Transverse colon (tissue), 3 donors: ENCODE measurements at regions not wholly inside any gene's neighbourhood (a gene's known extent, or its start where the extent isn't known, plus 50 kb on each side); places are given as distances from the start of the nearest gene placed in this dataset.

Source experiments
- POLR2A ChIP-seq: fragments of 450-650 bp; IDR thresholded peaks from one replicate; pipeline ENCODE4 v1.6.1; 2016; ENCODE audit warnings: antibody characterized with exemption, mild to moderate bottlenecking, moderate library complexity
- TF ChIP-seq, protein P1 (sequence below), 5 experiments: fragments of 200-600 bp in 3 of 5; fragments of 450-650 bp in 2 of 5; sonication (generic) in 3 of 5; IDR thresholded peaks; 1 replicate in 2 of 5; 2 replicates in 3 of 5; pipeline ENCODE4 v1.5.1; 2016 to 2017; ENCODE audit warnings: antibody characterized with exemption in 5 of 5, inconsistent platforms in 3 of 5, mild to moderate bottlenecking in 2 of 5, moderate library complexity in 1 of 5

DNA sequence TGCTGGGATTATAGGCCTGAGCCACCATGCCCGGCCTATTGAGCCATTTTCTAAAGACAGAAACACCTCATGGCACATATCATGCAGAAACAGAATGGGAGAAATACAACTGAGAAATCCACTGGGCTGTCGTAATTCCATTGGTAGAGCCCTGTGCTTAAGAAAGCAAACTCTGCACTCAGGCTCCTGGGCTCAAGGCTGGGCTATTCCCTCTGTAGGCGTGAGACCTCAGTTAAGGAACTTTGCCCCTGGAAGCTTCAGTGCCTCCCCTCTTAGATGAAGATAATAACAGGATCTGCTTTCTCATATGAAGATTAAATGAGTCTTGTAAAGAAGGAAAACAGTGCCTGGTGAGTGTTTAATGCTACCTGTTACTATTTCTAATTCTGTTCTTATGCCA is 120.3 kb downstream of the PXDC1 start:
- TF ChIP-seq, protein P1, sequence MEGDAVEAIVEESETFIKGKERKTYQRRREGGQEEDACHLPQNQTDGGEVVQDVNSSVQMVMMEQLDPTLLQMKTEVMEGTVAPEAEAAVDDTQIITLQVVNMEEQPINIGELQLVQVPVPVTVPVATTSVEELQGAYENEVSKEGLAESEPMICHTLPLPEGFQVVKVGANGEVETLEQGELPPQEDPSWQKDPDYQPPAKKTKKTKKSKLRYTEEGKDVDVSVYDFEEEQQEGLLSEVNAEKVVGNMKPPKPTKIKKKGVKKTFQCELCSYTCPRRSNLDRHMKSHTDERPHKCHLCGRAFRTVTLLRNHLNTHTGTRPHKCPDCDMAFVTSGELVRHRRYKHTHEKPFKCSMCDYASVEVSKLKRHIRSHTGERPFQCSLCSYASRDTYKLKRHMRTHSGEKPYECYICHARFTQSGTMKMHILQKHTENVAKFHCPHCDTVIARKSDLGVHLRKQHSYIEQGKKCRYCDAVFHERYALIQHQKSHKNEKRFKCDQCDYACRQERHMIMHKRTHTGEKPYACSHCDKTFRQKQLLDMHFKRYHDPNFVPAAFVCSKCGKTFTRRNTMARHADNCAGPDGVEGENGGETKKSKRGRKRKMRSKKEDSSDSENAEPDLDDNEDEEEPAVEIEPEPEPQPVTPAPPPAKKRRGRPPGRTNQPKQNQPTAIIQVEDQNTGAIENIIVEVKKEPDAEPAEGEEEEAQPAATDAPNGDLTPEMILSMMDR (IDR thresholded peaks at IDR 0.05), result no peak
- no peak for TF ChIP-seq POLR2A
